GM21786 (cell line): ENCODE measurements at regions not wholly inside any gene's neighbourhood (a gene's known extent, or its start where the extent isn't known, plus 50 kb on each side); places are given as distances from the start of the nearest gene placed in this dataset.
"Not testable (repeated sequence)": the region's sequence is repeated elsewhere in the genome, so short reads cannot be mapped to it uniquely, and the experiment has no call there.

Source experiments
- ATAC-seq: cut with Tn5 transposase; IDR thresholded peaks from one replicate; pipeline ENCODE4 v1.9.1; 2021; ENCODE audit not compliant: unreplicated experiment

DNA sequence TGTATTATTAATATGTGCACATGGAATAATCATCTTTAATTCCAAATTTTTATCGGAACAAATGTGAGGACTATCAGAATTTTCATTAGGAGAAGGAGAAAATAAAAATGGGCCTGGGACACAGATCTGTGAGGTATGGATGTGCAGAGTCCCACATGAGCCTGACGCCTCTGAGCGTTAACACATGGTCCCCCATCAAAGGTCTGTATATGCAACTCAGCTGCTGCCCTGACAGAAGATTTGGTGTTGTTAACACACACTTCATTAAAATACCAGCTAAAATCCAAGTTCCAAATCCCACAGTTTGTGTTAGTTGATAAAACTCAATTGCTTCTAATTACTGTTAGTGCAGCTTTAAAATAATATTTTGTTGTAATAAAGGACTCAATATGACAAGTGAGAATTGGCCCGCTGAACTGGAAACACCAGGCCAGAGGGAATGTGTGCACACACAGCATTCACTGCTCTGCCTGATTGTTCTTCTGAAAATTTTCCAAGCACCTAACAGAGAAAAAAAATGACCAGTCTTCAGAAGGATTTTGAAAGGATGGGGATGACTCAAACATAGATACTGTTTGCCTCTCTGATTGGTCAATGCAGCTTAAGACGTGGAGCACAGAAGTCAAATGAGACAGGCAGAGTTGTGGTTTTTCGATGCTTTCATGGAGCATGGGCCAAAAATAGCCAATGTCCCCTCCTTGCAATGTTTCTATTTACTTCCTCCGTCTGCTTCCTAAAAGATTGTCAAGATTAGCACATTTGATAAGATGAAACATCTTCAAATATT is 266.6 kb downstream of the NKX6-1 start:
- no peak for ATAC-seq

DNA sequence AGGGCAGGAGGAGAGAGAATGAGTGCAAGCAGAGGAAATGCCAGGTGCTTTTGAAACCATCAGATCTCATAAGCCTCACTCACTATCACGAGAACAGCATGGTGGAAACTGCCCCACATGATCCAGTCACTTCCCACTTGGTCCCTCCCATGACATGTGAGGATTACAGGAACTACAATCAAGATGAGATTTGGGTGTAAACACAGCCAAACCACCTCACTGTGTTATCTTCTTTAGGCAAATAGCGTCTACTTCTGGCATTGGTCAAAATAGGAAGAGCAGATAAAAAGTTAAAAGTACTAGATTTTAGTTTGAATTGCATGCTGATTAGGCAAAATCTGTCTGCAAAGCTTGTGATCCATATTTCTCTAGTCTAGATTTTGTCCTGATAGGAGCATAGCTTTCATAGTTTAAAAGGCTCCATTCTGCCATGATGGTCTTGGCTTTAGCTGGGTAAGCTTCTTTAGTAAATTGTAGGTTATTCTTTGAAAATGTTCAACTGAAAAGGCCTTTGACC is 267.5 kb downstream of the NKX6-1 start:
- no peak for ATAC-seq

DNA sequence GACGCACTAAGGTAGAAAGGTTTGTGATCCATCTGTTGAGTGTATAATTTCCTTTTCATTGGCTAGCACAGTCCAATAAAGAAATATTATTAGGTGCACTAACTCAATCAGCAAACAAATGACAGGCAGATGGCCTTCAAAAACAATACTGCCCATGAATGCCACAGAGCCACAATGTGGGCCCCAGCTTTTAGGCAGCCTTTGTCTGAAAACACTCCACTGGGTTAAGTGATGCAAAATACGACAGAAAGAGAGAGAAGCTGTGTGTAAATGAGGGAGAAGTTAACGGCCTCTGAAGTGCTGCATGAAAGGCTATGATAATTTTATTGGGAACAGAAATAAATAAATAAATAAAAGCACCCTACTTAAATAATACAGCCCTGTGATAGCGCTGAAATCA is 274.6 kb downstream of the NKX6-1 start:
- no peak for ATAC-seq

DNA sequence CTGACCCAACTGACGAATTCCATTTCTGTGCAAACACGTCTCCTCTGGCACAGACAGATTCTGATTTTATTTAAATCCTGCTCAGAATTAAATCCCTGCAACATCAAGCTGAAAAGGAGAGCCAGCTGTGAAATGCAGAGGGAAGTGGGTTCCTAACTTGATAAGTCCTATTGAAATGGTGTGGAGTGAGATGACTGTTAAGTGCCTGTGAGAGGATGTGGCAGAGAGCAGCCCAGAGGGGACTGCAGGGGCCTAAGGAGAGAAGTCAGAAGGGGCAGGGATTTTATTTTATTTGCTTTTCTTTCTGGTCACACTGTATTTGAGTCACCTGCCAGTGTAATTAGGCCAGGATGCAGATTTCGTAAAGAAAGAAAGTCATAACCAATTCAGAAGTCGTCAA is 277.4 kb downstream of the NKX6-1 start:
- ATAC-seq: no peak

DNA sequence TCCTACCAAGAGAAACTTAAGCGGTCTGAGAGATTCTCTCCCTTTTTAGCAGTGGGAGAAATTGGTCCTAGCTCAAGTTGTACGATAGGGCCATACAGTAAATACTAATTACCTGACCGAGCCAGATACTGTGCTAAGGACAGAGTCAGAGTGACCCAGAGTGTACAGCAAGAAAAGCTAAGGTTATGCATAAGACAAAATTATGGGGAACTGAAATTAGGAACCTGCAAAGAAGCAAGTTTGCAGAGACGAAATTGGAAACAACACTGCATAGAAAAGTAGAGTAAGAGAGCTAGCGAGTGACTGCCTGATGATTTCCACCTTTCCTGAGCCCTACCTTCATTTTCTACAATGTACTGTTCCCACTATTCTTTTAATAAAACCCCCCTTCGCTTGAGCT is 278.1 kb downstream of the NKX6-1 start:
- no peak for ATAC-seq

- ATAC-seq: no peak
Measured at GRCh38 chr4:84219656-84220055, 279.4 kb downstream of the NKX6-1 start.

DNA sequence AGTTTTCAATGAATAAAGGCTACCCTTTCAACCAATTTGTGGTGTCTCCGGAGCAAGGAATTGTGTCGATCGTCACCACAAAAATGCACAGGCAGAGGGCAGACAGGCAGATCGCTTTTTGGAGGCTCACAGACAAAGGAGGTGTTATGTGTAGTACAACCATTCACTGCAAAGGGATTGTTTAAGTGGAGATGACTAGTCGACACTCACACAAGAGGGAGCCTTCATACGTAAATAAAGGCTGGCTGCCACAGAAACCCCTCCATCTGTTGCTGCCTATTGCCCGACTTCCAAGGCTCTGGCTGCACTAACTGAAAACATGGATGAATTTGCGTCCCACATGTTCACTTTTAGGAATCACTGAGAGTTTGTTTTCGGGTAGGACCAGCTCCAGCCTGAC is 281.1 kb downstream of the NKX6-1 start:
- no peak for ATAC-seq

DNA sequence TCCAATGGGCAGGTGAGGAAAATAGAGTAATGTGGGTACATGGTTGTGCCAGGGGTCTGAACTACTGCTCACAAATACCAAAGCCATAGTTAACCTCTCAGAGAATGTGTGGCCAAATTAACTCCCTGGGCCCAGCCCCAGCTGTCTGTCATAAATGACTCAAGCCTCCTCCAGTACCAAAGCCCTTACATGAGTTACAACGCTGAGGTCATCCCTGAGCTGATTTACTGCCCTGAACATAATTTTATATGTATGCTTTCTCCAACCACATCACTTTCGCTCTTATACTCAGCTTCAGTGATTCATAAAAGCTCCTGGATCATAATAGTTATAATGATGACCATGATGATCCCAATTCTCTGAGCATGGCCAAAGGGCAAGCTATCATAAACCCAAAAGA is 283.9 kb downstream of the NKX6-1 start:
- ATAC-seq: no peak

DNA sequence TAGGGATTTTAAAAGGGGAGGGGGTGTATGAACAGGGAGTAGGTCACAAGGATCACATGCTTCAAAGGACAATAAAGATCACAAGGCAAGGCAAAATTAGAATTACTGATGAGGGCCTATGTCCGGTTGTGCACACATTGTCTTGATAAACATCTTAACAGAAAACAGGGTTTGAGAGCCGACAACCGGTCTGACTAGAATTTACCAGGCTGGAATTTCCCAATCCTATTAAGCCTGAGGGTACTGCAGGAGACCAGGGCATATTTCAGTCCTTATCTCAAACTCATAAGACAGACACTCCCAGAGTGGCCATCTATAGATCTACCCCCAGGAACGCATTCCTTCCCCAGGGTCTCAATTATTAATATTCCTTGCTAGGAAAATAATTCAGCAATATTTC is 292.9 kb downstream of the NKX6-1 start:
- not testable (repeated sequence) for ATAC-seq

GRCh38 chr4:84189144-84189543 is 309.9 kb downstream of the NKX6-1 start:
- ATAC-seq: no peak

DNA sequence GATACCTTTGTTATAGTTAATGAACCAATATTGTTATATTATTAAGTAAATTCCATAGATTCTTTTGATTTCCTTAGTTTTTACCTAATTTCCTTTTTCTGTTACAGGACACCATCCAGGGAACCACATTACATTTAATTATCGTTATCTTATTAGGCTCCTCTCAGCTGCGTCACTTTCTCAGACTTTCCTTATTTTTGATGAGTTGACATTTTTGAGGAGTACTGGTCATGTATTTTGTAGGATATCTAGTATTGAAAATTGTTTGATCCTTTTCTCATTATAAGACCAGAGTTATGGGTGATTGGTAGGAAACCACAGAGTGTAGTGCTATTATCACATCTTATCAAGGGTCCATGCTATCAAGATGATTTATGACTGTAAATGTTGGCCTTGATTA is 319.7 kb downstream of the NKX6-1 start:
- no peak for ATAC-seq

DNA sequence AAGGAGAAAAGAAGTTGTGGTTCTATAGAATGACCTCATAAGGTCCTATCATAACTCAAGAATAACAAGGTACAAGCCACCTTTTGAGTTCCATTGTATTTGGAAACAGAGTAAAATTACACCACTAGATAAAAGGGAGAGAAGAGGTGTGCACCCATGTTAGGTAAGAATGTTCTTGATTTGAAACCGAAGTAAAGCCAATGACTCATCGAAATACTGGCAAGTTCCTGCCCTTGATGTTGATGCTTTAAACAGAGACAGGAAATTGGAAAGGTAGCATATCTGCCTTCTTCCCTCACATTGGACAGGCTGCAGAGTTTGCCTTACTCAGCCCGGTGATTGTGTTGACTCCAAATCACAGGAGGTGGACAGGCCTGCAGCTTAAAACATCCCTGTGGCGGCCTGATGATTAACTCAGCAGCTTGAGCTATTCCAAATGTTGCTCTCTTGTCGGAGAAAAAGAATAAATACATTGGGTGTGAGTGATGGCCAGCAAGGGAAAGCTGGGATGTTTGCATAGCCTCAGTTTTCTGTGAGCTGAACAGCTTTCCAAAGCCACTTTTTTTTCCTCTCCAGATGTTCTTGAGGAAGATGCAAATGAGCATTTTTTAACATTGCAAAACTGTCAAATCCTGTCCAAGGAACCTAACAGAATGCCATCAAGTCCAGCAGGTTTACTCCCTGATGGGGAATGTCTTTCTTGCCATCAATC is 321.1 kb downstream of the NKX6-1 start:
- no peak for ATAC-seq

- no peak for ATAC-seq
Measured at GRCh38 chr4:84176016-84176415, 323.1 kb downstream of the NKX6-1 start.

GRCh38 chr4:84171871-84172270 is 327.2 kb downstream of the NKX6-1 start:
- no peak for ATAC-seq

DNA sequence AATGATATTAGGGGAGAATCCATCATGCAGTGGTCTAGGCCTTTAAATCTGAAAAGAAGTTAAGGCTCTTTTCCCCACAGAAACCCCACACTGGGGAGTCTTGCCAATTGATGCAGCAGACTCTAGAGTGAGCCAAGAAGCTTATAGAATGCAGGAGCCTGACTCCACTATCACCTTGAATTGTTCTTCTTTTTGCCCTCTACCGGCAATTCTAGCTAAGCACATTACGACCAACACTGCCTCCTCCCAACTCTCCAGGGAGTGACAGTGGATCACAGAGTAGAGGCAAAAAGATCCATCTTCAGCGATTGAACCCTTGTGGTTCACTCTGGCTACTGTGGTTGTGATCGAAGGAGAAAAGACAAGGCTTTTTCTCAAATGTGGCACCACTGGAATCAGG is 331.5 kb downstream of the NKX6-1 start:
- no peak for ATAC-seq

DNA sequence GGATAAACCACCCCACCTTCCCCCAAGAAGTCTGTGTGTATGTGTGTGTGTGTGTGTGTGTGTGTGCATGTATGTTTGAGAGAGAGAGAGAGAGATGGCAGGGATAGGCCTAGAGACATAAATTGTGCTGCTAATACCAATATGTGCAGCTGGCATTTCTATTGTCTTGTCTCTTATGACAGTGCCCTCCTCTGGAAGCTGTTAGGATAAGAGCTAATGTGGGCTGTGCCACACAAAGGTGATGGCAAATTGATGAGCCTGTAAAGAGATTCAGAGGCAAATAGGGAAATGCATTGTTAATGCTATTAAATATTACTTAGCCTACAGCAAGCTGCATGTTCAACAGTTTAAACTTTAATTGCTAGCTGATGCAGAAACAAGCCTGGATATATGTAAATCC is 332.0 kb downstream of the NKX6-1 start:
- ATAC-seq: no peak

DNA sequence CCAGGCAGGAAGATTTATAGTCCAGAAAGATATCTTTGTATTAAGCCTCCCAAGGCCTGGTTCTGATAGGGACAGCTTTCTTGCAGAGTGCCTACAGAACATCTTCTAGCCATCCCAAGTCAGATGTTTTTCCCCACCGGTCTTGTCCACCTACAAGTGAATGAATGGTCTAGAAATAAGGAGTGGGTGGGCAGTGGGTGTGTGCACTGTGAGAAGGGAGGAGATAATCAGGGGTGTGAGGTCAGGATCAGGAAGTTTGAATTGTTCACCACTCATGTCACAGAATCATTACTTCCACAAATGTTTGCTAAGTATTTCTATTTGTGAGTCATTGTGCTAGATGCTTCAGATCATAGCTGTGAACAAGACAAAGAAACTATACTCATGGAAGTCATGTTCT is 332.6 kb downstream of the NKX6-1 start:
- no peak for ATAC-seq

GRCh38 chr4:84164201-84164600 is 334.9 kb downstream of the NKX6-1 start:
- no peak for ATAC-seq

GRCh38 chr4:84159762-84160161 is 339.3 kb downstream of the NKX6-1 start:
- ATAC-seq: no peak

GRCh38 chr4:84158670-84159069 is 340.4 kb downstream of the NKX6-1 start:
- ATAC-seq: no peak

- no peak for ATAC-seq
Measured at GRCh38 chr4:84151574-84151973, 347.5 kb downstream of the NKX6-1 start.

DNA sequence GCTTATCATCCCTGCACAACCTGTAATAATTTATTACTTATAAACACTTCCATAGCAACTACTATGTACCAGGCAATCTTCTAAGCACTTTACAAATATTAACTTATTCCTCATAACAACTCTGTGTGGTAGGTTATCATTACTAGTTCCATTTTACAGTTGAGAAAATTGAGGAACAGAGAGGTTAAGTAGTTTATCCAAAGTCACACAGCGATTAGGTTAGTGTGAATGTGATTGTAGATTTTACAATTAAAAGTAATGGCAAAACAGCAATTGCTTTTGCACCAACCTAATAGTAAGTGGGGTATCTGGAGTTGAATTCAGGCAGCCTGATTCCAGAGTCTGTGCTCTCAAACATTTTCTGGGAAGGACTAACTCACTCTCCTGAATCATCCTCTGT is 348.9 kb downstream of the NKX6-1 start:
- no peak for ATAC-seq
